SK-MEL-5 (cell line): ENCODE measurements at regions not wholly inside any gene's neighbourhood (a gene's known extent, or its start where the extent isn't known, plus 50 kb on each side); places are given as distances from the start of the nearest gene placed in this dataset.
A peak's percentile ranks its signal among the peaks of the same experiment; 100 is the strongest.

Experiments
- DNase-seq: peaks from one replicate; pipeline ENCODE4 v3.0.0-alpha.2; 2016; ENCODE audit warnings: low read depth, low spot score
- in situ Hi-C: cut with HindIII; loops from 2 replicates; pipeline ENCODE4 v1.10.0; 2016; ENCODE audit warnings: low sequenced_read_pairs, high pct_unique_total_duplicates, low pct_unique_long_range_greater_than_20kb

GRCh38 chr11:128294001-128294670 is 293.2 kb downstream of the ETS1 start:
- in situ Hi-C loops, result loop anchor here (25.0 kb wide), 2 partner anchors 132 to 343 kb away; no protein-coding TSS in a partner anchor
- DNase-seq, result no peak

- in situ Hi-C loops, result loop anchor here (25.0 kb wide), 2 partner anchors 130 to 345 kb away; no protein-coding TSS in a partner anchor
- DNase-seq, result no peak
These were observed 295.5 kb downstream of the ETS1 start for GRCh38 chr11:128291835-128292234.

- in situ Hi-C loops, result loop anchor here (25.0 kb wide), 2 partner anchors 129 to 346 kb away; no protein-coding TSS in a partner anchor
These were observed 296.4 kb downstream of the ETS1 start for GRCh38 chr11:128291007-128291406.

GRCh38 chr11:128290106-128290840 is 297.1 kb downstream of the ETS1 start:
- DNase-seq, result peak; percentile 75
- in situ Hi-C loops, result loop anchor here (25.0 kb wide), 2 partner anchors 128 to 347 kb away; no protein-coding TSS in a partner anchor

More at GRCh38 chr11:128291007-128291406, 296.4 kb downstream of the ETS1 start:
- DNase-seq, result no peak

- DNase-seq, result peak; percentile 90
- in situ Hi-C loops, result loop anchor here (25.0 kb wide), 2 partner anchors 127 to 348 kb away; no protein-coding TSS in a partner anchor
These were observed 298.3 kb downstream of the ETS1 start for GRCh38 chr11:128289048-128289447.

GRCh38 chr11:128288368-128288767 is 299.0 kb downstream of the ETS1 start:
- peak; percentile 36 for DNase-seq
- in situ Hi-C loops, result loop anchor here (25.0 kb wide), 2 partner anchors 126 to 349 kb away; no protein-coding TSS in a partner anchor

GRCh38 chr11:128285321-128285720 is 302.0 kb downstream of the ETS1 start:
- in situ Hi-C loops, result loop anchor here (25.0 kb wide), 2 partner anchors 123 to 352 kb away; no protein-coding TSS in a partner anchor
- DNase-seq, result no peak

GRCh38 chr11:128284634-128285033 is 302.7 kb downstream of the ETS1 start:
- in situ Hi-C loops, result loop anchor here (25.0 kb wide), 2 partner anchors 122 to 353 kb away; no protein-coding TSS in a partner anchor
- DNase-seq, result no peak

- DNase-seq, result no peak
- in situ Hi-C loops, result loop anchor here (25.0 kb wide), 2 partner anchors 121 to 354 kb away; no protein-coding TSS in a partner anchor
These were observed 303.9 kb downstream of the ETS1 start for GRCh38 chr11:128283451-128283850.

GRCh38 chr11:128282053-128282452 is 305.3 kb downstream of the ETS1 start:
- no peak for DNase-seq
- in situ Hi-C loops, result loop anchor here (25.0 kb wide), 2 partner anchors 120 to 355 kb away; no protein-coding TSS in a partner anchor

- peak; percentile 88 for DNase-seq
- in situ Hi-C loops, result loop anchor here (25.0 kb wide), 2 partner anchors 118 to 357 kb away; no protein-coding TSS in a partner anchor
These were observed 307.5 kb downstream of the ETS1 start for GRCh38 chr11:128279866-128280265.

GRCh38 chr11:128273736-128274135 is 313.6 kb downstream of the ETS1 start:
- in situ Hi-C loops, result no loop called here
- no peak for DNase-seq

GRCh38 chr11:128271401-128271800 is 316.0 kb downstream of the ETS1 start:
- DNase-seq, result no peak
- in situ Hi-C loops, result no loop called here

- in situ Hi-C loops, result no loop called here
- DNase-seq, result no peak
These were observed 317.9 kb downstream of the ETS1 start for GRCh38 chr11:128269466-128269865.

GRCh38 chr11:128266893-128267292 is 320.5 kb downstream of the ETS1 start:
- in situ Hi-C loops, result no loop called here
- DNase-seq, result no peak

GRCh38 chr11:128262463-128263345 is 324.7 kb downstream of the ETS1 start:
- DNase-seq, result peak; percentile 68
- in situ Hi-C loops, result no loop called here

- DNase-seq, result no peak
- in situ Hi-C loops, result no loop called here
These were observed 326.3 kb downstream of the ETS1 start for GRCh38 chr11:128261011-128261421.
